Liver (tissue), 7 donors: ENCODE measurements at regions not wholly inside any gene's neighbourhood (a gene's known extent, or its start where the extent isn't known, plus 50 kb on each side); places are given as distances from the start of the nearest gene placed in this dataset.

ENCODE experiments used
- DNase-seq: peaks from one replicate; pipeline ENCODE4 v3.0.0-alpha.2; 2017; ENCODE audit warnings: low spot score
- H3K27ac ChIP-seq, 2 donors: one replicate each; pipeline ENCODE4 v1.7.0; 2013; ENCODE audit warnings: inconsistent platforms in 2 of 2, low read length in 2 of 2, control low read depth in 1 of 2, low read depth in 1 of 2, mild to moderate bottlenecking in 1 of 2
- H3K27me3 ChIP-seq, 4 donors: one replicate each; pipeline versions ENCODE4 v1.6.1 to v1.7.0; 2013; ENCODE audit warnings: low read length in 3 of 4, inconsistent platforms in 1 of 4, mild to moderate bottlenecking in 1 of 4, moderate library complexity in 1 of 4; ENCODE audit not compliant: control insufficient read depth in 4 of 4, insufficient read depth in 4 of 4
- H3K36me3 ChIP-seq, 4 donors: one replicate each; pipeline versions ENCODE4 v1.6.1 to v1.7.0; 2013; ENCODE audit warnings: low read length in 3 of 4, mild to moderate bottlenecking in 3 of 4, low read depth in 1 of 4, moderate library complexity in 1 of 4; ENCODE audit not compliant: control insufficient read depth in 4 of 4, insufficient read depth in 3 of 4
- H3K4me1 ChIP-seq, 4 donors: one replicate each; pipeline versions ENCODE4 v1.6.1 to v1.7.0; 2013; ENCODE audit warnings: low read length in 3 of 4, mild to moderate bottlenecking in 3 of 4, moderate library complexity in 1 of 4; ENCODE audit not compliant: control insufficient read depth in 4 of 4, insufficient read depth in 4 of 4
- H3K4me3 ChIP-seq, 3 donors: one replicate each; pipeline versions ENCODE4 v1.6.1 to v1.7.0; 2013; ENCODE audit warnings: low read length in 3 of 3, control low read depth in 1 of 3, low read depth in 1 of 3, mild to moderate bottlenecking in 1 of 3
- H3K9ac ChIP-seq, 2 donors: one replicate each; pipeline ENCODE4 v1.7.0; 2013; ENCODE audit warnings: low read length in 2 of 2, mild to moderate bottlenecking in 2 of 2, moderate library complexity in 2 of 2, control low read depth in 1 of 2, low read depth in 1 of 2
- H3K9me3 ChIP-seq, 4 donors: one replicate each; pipeline versions ENCODE4 v1.6.1 to v1.7.0; 2013; ENCODE audit warnings: low read length in 3 of 4; ENCODE audit not compliant: control insufficient read depth in 4 of 4
- ATF3 ChIP-seq: IDR thresholded peaks from 2 replicates; pipeline ENCODE4 v1.6.1; 2016; ENCODE audit warnings: antibody characterized with exemption
- EGR1 ChIP-seq, 2 donors: IDR thresholded peaks; 2 replicates each; pipeline ENCODE4 v1.6.1; 2016 to 2018; ENCODE audit warnings: antibody characterized with exemption in 2 of 2, low read depth in 2 of 2
- FOXA2 ChIP-seq: IDR thresholded peaks from 2 replicates; pipeline ENCODE4 v1.6.1; 2016; ENCODE audit warnings: antibody characterized with exemption
- GABPA ChIP-seq, 2 donors: IDR thresholded peaks in 1 of 2; conservative IDR thresholded peaks in 1 of 2; 2 replicates each; pipeline ENCODE4 v1.6.1; 2016; ENCODE audit warnings: antibody characterized with exemption in 2 of 2, mild to moderate bottlenecking in 1 of 2, moderate library complexity in 1 of 2
- HNF4A ChIP-seq, 2 donors: conservative IDR thresholded peaks; 2 replicates each; pipeline ENCODE4 v1.6.1; 2016; ENCODE audit warnings: antibody characterized with exemption in 2 of 2, mild to moderate bottlenecking in 2 of 2
- HNF4G ChIP-seq: IDR thresholded peaks from 2 replicates; pipeline ENCODE4 v1.6.1; 2016; ENCODE audit warnings: antibody characterized with exemption
- MAX ChIP-seq: IDR thresholded peaks from 2 replicates; pipeline ENCODE4 v1.6.1; 2016; ENCODE audit warnings: antibody characterized with exemption
- NR2F2 ChIP-seq: IDR thresholded peaks from 2 replicates; pipeline ENCODE4 v1.6.1; 2016; ENCODE audit warnings: antibody characterized with exemption
- RAD21 ChIP-seq, 2 donors: IDR thresholded peaks; 2 replicates each; pipeline ENCODE4 v1.6.1; 2016; ENCODE audit warnings: antibody characterized with exemption in 2 of 2, mild to moderate bottlenecking in 2 of 2
- REST ChIP-seq: IDR thresholded peaks from 2 replicates; pipeline ENCODE4 v1.6.1; 2016; ENCODE audit warnings: antibody characterized with exemption, mild to moderate bottlenecking
- RXRA ChIP-seq, 2 donors: IDR thresholded peaks; 2 replicates each; pipeline ENCODE4 v1.6.1; 2017 to 2018; ENCODE audit warnings: antibody characterized with exemption in 2 of 2, mild to moderate bottlenecking in 1 of 2
- TAF1 ChIP-seq: conservative IDR thresholded peaks from 2 replicates; pipeline ENCODE4 v1.6.1; 2016; ENCODE audit warnings: antibody characterized with exemption, mild to moderate bottlenecking
- ZBTB33 ChIP-seq: IDR thresholded peaks from 2 replicates; pipeline ENCODE4 v1.6.1; 2016; ENCODE audit warnings: antibody characterized with exemption
- WGBS: extraction: QIAGEN DNeasy Blood & Tissue Kit; methylation state at CpG from one replicate; pipeline ENCODE4 v1.1.7; 2013; 5-methylcytosine and 5-hydroxymethylcytosine counted together
- donor health status: healthy.
- donor health status: healthy.
- donor health status: healthy.
- donor health status: healthy.

GRCh38 chr14:65838565-65838964 lies 426.0 kb downstream of the FUT8 start (continued):
- TF ChIP-seq NR2F2: no peak

GRCh38 chr14:65840118-65840751 lies 427.7 kb downstream of the FUT8 start:
- 77% methylated on average over 6 of the region's 6 CpGs for WGBS

GRCh38 chr14:65840786-65841185 lies 428.3 kb downstream of the FUT8 start:
- Histone ChIP-seq H3K9ac (no peak overlapping the region), H3K4me3 (no peak overlapping the region), H3K4me1 (no peaks in the 10 kb centered on the region), H3K27me3 (no peaks in the 10 kb centered on the region), H3K36me3 (no peaks in the 10 kb centered on the region), H3K27ac (no peak overlapping the region), H3K9me3 (no peaks in the 10 kb centered on the region)
- 77% methylated on average over 1 of the region's 1 CpG for WGBS
- no peak for DNase-seq
- TF ChIP-seq HNF4A (conservative IDR thresholded peaks at IDR 0.05) (no peak), ATF3 (no peak), ZBTB33 (no peak), NR2F2 (no peak), EGR1 (IDR thresholded peaks at IDR 0.05; ENCODE audit: low read depth in 2 of 2) (no peak), MAX (no peak), TAF1 (no peak), RAD21 (IDR thresholded peaks at IDR 0.05) (no peak)

More at GRCh38 chr14:65840118-65840751, 427.7 kb downstream of the FUT8 start:
- H3K4me1 ChIP-seq: no peaks in the 10 kb centered on the region
- no peak overlapping the region for H3K4me3 ChIP-seq
- H3K9ac ChIP-seq: no peak overlapping the region
- H3K27me3 ChIP-seq: no peaks in the 10 kb centered on the region
- no peaks in the 10 kb centered on the region for H3K36me3 ChIP-seq
- no peaks in the 10 kb centered on the region for H3K9me3 ChIP-seq
- TF ChIP-seq RXRA (IDR thresholded peaks at IDR 0.05): no peak
- TF ChIP-seq RAD21 (IDR thresholded peaks at IDR 0.05): no peak
- TF ChIP-seq GABPA (IDR thresholded peaks at IDR 0.05 in 1 of 2, conservative IDR thresholded peaks at IDR 0.05 in 1 of 2): no peak
- TF ChIP-seq FOXA2: no peak
- TF ChIP-seq REST: no peak
- no peak for TF ChIP-seq HNF4G
- TF ChIP-seq HNF4A (conservative IDR thresholded peaks at IDR 0.05): no peak
- TF ChIP-seq ZBTB33: no peak
- H3K27ac ChIP-seq: no peak overlapping the region
- no peak for DNase-seq
